ENCODE measurements at regions not wholly inside any gene's neighbourhood (a gene's known extent, or its start where the extent isn't known, plus 50 kb on each side); places are given as distances from the start of the nearest gene placed in this dataset.

DNA sequence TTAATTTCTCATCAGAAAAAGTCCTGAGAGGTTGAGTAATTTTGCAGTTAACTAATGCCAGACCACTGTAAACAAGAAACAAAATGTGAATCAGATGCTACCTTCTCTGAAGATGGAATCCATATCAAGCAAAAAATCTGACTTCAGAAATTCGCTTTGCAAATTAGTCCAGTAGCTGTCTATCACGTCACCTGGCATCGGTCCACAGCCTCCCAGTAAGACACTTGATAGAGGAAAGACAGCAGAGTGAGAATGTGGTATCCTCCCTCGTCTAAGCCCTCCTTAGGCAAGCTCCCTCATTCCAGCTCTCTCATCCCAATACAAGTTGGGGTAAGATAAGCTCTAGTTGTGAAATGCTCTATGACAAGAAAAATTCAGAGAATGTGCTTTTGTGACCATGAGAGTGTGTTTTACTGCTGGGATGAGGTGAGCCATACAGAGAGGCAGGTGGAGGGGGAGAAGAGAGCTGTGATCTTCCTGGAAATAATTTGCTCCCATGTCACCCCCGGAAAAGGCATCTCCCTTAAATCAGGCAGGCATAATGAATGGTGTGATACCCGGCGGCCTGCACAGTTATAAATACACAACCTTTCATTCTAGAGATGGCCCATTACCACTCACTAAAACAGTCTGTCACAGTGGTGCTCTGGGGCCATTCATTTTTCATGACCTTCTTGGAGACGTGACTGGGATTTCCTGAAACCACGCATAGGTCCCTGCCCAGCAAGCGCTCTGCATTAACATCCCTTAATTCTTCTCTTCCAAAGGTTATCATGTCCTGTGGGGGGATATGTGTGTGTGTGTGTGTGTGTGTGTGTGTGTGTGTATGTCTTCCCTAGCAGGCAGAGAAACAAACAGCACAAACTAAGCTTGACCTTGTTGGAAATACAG, 602.0 kb upstream of the KCNMB2 start:
- DNase-seq (ENCODE audit: low spot score): no peak

DNA sequence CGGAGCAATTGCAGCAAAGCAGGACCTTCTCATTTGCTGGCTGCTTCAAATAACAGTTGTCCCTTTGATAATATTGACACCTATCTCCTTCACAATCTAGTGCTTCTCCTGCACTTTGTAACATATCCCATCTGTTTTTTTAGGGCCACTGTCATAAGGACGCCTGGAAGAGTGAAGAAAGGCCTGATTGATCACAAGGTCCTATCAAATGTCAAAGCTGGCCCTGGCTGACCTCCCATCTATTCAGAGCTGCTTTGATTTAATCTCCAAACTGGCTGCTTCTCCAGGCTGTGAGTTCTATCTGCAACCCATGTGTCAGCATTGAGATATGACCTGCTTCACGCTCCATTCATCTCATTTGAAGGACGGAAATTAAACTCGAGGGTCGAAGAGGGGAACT, 601.2 kb upstream of the KCNMB2 start:
- DNase-seq (ENCODE audit: low spot score): no peak

DNA sequence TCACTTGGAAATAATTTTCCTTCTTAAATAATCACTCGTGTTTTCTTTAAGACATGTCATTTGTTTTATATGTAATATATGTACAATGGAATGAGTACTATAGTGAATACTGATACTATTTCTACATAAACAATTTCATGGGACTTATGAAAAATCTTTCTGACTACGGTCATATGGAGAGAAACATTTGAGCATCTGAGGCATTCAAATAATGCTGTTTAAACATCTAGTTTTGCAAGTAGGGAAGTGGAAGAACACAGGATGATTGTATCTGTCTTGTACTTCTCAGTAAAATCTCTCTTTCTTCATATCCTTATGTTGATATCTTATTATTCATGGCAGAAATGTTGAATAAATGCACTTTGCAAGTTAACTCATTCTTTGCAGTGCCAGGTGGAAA, 599.5 kb upstream of the KCNMB2 start:
- no peak for DNase-seq (ENCODE audit: low spot score)

DNA sequence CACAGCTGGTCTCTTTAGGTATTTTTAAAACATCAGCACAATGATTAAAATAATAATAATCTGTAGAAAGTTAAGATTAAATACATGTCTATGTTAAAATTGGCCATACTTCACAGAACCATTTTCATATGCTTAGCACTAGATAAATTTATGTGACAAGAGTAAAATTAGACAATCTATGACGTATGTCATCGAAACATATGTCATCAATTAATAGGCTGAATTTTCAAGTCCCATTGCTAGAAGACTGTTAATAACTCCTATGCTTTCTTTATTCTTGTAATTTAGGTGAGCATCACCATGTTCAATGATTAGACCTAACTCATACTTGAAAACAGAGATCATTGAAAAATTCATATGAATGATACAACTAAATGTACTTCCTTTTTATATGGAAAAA, 593.3 kb upstream of the KCNMB2 start:
- DNase-seq (ENCODE audit: low spot score): no peak

DNA sequence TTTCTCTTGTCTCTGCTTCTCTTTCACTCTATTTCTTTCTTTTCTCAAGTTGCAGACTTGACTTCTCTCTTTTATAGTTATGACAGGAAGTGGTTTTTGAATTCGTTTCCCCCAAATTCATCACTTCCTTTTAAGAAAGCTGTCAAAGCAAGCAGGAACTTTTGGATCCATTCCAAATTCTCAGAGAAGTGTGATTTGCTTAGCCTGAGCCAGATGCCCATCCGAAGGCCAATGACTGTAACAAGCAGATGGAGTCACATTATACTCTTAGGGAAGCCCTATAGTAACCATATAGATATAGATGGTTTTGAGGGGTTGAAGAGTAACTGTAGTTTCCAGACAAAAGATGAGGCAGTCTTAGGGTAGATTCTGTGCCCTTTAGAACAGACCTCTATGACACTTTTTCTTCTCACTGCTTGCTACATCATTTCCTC, 592.0 kb upstream of the KCNMB2 start:
- DNase-seq (ENCODE audit: low spot score): no peak

DNA sequence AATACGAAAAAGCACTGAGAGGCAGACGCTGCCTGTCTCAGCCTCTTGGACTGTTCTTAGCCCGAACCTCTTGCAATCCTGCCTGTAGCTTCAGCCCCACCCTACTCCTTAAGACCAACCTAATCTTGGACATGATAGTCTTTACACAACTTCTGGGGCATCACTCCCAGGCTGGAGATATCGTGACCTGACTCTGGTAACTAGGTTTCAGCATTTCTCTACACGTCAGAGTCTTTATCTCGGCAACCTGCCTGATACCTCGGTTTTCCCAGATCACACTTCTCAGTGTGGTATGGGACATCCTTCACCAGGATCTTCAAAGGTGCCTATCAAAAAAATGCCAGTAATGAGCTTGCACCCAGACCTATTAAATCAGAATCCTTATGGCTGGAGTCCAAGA, 590.2 kb upstream of the KCNMB2 start:
- no peak for DNase-seq (ENCODE audit: low spot score)

DNA sequence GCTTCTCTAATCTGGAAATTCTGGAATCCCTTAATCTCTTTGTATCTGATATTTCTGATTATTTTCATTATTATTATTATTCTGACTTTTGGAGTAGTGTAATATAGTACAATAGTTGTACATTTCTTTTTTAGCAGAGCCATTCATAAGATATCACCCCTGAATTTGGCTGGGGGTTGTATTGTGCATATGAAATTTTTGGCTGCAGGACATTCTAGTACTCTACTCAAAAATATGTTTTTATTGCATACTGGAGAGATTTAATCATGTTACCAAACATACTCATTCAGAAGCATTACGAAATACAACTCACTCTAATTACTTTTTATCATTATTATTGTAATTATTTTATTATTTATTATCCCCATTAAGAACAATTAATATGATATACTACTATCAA, 589.7 kb upstream of the KCNMB2 start:
- no peak for DNase-seq (ENCODE audit: low spot score)

DNA sequence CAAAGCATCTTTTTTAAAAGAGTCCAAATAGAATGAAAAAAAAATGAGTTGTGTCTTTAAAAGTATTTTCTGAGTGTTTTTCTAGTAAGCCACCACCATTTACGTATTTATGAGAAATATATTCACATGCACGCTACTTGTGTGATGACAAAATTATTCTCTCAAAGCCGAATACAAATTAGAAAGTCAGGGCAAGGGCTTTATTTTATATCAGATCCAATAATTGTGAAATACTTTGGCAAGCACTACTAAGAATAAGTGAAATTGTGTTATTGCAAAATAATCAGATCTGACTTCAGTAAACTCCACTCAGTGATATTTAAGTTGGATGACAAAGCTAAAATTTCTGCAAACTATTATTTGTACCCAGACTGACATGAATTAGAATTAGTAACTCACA, 589.3 kb upstream of the KCNMB2 start:
- DNase-seq (ENCODE audit: low spot score): no peak

DNA sequence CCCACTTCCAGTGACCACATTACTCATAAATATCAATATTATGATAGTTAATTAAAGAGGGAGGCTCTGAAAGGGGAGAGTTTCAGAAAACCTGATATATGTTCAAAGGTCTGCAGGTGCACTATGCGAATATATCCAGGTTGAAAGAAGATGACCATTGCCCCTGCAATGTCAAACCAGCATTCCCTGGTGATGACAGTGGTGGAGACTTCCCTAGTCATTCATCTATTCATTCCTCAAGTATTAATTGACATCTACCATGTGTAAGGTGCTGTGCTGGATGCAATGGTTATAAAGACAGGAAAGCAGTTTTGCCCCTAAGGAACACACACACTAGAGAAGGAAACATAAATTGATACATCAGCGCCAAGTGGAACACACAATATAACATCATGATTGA, 588.3 kb upstream of the KCNMB2 start:
- DNase-seq (ENCODE audit: low spot score): no peak

DNA sequence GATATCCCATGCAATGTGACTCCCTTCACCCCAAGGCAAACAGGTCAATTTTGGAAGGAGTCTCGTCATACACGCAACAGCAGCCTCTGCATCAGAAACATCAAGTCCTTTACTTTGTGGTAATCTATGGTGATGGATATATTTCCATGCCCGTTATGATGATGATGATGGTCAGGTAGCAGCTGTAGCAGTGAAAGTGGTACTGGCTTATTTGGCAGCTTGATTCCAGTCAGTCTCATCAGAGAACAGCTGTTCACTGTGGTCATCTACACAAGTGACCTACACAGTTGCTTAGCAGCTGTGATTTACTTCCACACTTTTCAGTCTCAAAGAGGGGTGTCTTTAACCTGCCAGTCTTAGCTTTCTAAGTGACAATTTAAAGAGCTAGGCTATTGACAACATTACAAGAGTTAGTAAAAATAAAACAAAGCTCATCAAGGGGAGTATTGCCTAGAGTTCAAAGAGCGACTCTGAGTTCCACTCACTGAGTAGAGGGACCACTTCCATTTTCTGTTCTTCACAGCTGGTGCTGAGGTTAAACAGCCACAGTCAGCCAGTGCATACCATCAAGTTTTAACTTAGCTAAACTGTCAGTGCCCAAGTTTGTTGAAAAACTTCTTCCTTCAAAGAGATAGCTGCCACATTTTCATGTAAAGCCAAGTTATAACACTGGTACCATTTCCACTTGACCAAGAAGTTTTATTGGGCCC, 587.4 kb upstream of the KCNMB2 start:
- DNase-seq (ENCODE audit: low spot score): no peak

DNA sequence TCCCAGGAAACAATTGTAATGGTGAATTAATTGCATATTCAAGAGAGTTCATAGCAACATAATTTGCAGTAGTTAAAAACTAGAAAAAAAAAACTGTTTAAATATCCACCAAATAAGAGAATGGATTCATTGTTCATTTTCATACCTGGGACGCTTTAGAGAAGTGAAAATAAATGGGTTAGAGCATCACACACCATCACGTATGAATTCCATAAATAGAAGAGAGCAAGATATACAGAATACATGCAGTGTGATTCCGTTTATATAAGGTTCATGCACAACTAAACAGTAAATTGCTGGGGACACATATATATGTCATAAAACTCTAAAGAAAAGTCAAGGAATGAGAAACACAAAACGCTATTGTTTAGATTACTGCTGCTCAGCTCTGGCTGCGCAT, 577.0 kb upstream of the KCNMB2 start:
- DNase-seq (ENCODE audit: low spot score): no peak

DNA sequence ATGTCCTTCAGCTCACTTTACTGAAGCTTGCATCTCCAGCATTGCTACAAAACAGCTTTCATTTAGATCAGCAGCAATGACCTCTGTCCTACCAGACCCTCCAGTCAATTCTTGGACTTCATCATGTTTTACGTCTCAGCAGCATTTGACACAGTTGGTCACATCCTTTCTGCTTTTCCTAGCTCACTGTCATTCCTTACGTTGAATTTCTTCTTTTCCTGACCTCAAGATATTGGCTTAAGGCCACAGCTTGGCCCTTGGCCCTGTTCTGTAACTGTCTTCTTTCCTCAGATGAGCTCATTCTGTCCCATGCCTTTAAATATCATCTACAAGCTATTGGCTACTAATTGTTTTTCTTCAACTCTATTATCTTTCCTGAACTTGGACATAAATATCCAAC, 576.2 kb upstream of the KCNMB2 start:
- DNase-seq (ENCODE audit: low spot score): no peak

DNA sequence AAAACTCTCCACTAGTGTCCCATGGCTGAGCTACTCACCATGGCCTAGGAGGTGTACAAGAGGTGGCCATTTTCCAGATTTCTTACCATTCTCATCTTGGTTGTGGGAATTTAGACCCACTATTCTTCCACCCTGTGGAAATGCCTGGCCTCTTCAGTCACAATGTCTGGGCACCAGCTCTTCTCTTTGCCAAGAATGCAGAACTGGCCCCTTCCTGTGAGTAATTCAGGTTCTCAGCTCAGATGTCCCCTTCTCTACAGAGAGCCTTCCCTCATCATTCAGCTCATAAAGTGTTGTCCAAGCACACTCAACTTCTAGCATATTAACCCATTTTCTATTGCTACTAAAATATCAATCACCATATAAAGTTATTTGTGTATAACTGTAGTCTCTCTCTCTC, 575.5 kb upstream of the KCNMB2 start:
- DNase-seq (ENCODE audit: low spot score): no peak

DNA sequence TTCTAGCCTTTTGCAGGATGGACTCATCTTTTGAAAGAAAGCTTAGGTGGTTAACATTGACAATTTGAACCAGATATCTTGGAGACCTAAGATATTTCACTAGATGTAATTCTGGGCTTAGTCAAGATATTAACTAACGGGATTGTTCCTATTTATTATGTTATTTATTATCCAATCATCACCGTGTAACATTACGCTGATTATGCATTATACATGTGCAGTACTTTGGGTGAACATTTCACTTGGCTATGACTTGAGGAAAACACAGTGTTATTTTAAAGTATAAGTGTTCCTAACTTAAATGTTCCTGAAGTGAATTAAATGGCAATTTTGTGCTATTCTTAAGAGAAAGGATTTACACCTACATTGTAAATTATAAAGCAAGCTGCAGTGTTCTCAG, 574.5 kb upstream of the KCNMB2 start:
- DNase-seq (ENCODE audit: low spot score): no peak

DNA sequence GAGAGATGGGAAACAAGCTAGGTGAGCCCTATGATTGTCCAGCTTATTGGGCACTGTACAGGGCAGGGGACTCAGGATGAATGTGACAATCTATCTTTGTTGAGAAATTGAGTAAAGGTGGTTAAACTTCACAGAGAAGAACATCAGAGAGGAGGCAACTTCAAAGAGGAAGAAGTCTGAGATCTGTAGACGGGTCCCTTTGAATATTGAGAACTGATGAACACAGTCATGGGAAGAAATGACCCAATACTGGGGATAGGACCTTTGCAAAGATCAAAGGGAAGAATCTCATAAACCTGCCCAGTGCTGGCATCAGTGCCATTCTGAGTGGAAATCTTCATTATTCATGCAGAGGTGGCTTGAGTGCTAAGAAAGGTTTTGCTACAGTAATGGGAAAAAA, 569.7 kb upstream of the KCNMB2 start:
- no peak for DNase-seq (ENCODE audit: low spot score)

DNA sequence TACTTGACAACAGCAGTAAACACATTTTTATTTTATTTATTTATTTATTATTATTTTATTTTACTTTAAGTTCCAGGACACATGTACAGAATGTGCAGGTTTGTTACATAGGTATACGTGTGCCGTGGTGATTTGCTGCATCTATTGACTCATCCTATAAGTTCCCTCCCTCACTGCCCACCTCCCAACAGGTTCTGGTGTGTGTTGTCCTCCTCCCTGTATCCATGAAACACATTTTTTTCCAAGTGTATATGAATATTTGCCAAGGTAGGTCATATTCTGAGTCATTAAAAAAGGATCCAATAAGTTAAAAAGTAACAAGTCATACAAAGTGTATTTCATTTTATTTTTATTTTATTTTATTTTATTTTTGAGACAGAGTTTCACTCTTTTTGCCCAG, 567.3 kb upstream of the KCNMB2 start:
- no peak for DNase-seq (ENCODE audit: low spot score)

DNA sequence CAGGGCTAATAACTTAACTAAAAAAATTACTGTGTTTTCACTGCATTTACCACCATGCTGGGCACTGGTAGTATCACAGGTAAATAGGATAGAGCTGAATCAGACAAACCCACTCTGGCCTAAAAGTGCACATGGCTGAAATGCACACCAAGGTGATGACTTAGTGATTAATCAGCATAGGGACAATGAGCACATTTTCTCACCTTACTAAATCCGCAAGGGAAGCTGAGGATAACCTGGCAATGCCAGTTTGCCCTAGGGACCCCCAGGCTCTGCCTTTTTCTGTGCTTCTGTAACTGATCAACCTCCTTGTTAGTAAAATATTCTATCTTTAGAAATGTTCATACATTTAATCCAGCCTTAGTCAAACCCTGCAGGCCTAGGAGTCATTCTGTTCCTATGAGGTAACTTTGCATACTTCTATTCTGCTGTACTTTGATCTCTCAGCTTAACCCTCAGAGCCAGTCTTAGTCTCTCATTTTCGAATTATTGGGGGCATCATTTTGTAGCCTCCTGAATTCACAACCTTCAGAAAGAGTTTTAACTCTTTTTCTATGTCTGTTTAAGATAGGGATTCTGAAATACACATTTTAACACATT, 562.9 kb upstream of the KCNMB2 start:
- no peak for DNase-seq (ENCODE audit: low spot score)

DNA sequence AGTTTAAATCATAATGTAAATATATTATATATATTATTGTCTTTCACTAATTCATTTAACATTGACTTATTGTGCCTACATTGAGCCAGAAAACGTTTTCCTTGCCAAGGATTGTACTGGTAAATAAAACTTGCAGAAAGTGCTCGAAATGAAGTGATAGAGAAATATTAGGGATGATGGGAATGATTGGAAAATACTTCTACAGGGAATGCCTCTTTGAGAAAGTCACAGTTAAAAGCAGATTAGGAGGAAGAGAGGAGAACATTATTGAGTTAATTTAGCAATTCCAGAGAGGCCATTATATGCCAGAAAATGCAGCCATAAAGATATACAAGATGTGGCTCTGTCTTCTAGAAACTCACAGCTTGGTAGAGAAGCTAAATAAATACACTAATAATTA, 560.0 kb upstream of the KCNMB2 start:
- no peak for DNase-seq (ENCODE audit: low spot score)

DNA sequence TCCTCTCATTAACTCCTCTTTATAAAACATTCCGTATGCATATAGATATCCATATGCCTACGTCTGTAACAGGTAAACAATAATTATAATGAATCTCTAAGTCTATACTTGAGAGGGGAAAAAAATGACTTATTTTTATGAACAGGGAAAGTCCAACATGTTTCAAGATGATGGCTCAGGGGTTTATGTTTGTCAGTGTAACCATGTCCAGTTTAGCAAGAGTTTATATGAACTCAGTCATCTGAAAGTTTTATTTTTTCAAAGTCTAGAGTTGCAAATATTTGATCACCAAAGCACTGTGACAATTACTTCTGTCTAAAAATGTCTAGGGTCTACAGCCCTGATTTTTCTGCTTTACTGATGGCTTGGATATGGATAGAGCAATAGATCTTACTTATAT, 559.4 kb upstream of the KCNMB2 start:
- no peak for DNase-seq (ENCODE audit: low spot score)

DNA sequence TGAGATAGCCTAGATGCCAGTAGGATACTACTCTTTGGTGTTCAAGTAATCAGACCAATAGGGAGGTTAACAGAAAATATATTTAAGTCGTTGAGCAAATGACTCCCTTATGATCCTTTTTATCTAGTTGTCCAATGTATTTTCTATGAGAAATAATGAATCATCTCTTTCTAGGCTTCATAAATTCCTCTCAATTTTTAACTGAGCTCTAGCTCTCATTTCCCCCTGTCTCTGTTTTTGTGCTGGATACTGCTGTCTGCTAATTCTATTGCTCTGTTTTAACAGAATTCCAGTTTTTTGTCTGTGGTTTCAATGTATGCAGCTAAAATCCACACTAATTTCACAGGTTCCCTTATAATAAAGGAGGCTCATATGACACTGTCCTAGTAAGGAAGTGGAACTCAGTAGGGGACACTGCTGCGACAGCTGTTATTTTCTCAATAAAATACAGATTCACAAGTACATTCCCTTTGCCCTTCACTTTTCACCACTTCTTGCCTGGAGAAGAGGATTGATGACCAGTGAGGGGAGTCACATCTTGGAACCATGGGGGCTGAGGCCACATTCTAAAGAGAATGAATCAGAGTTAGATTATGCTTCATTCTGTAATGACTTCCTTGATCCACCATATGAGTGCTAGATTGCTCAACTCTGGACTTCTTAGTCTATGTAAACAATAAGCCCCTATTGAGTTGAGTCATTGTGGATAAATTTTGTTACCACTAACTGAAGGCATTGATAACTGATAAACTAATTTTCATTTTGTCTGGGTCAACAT, 558.7 kb upstream of the KCNMB2 start:
- no peak for DNase-seq (ENCODE audit: low spot score)

DNA sequence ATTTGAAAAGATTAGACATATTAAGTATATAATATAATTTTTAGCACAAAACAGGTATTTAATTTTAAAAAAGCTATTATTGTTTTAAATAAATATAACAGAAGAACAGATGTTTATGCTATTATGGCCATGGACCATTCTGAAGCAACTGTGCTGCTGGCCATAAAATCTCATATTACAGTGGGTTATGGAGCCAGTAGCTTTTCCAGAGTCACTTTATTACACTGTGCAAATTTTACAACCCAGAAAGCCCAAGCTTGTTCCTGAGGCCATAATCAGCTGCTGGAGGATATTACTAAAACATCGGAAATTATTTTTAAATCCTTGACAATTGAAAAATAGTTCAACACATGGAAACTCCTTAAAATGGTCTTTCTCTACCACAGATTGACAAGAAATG, 557.3 kb upstream of the KCNMB2 start:
- DNase-seq (ENCODE audit: low spot score): no peak

DNA sequence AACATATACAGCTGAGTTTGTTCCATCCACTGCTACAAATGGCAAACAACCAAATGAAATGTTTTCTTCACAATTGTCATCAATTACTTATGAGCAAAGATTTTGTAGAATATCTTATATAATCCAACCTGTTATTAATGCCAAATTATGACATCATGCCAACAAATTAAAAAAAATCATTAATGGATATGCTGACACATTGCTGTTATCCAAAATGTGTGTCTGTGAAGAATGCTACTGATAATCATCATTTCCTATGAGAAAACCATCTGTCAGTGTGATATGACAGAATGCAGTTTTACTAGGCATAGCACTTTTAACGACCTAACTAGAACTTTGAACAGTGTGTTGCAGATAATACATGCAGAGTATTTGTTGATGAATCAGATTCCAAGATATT, 556.5 kb upstream of the KCNMB2 start:
- no peak for DNase-seq (ENCODE audit: low spot score)
